GM21526 (cell line): ENCODE measurements at regions not wholly inside any gene's neighbourhood (a gene's known extent, or its start where the extent isn't known, plus 50 kb on each side); places are given as distances from the start of the nearest gene placed in this dataset.

Source experiments
- ATAC-seq: cut with Tn5 transposase; IDR thresholded peaks from one replicate; pipeline ENCODE4 v1.9.1; 2021; ENCODE audit warnings: moderate library complexity; ENCODE audit not compliant: unreplicated experiment, low FRiP score

DNA sequence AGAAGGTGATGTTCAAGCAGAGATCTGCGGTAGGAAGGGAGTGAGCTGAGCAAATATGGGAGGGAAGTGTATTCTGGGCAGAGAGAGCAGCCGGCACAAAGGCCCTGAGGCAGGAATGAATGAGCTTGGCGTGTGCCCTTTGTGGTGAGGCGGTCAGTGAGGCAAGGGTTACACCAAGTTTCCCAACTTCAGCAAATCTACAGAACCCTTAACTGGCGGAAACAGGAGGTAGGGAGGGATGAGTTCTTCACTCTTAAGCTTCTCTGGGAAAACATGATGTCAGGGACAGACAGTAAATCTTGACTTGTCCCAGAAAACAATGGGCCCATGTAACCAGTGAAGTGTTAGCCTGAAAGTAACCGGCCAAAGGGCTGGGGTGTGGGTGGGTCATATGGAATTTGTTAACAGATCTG is 97.1 kb upstream of the PTPN1 start:
- ATAC-seq, result no peak

- no peak for ATAC-seq
Measured at GRCh38 chr20:50415021-50415515, 95.1 kb upstream of the PTPN1 start.

DNA sequence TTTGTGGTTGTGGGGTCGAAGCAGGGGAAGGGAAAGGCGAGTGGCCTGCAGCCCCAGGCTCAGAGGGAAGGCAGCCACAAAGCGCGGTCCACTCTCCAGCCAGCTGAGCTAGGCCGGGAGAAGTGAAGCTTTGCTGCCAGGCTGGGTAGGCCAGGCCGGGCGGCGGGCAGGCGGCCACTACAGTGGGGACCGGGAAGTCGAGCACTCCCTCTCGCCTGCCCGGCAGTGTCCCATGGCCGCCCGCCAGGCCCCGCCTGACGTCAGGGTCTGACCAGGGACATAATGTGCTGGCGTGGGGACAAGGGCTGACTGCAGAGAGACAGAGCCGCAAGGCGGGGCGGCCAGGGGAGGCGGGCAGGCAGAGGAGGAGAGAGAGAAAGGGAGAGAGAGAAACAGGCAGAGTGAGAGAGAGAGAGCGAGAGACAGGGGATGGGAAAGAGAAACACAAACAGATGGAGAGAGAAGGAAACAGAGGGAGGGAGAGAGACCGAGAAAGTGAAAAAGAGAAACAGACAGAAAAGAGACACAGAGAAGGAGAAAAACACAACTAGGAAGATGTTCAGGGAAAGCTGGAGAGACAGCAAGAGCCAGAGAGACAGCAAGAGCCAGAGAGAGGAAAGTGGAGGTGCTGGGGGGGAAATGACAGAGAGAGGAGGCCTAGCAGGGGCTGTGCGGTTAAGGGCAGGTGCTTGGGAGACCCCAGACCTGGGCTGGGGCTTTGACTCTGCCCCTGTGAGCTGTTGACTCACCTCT is 94.5 kb upstream of the PTPN1 start:
- ATAC-seq, result no peak

- no peak for ATAC-seq
Measured at GRCh38 chr20:50416269-50417022, 93.7 kb upstream of the PTPN1 start.

DNA sequence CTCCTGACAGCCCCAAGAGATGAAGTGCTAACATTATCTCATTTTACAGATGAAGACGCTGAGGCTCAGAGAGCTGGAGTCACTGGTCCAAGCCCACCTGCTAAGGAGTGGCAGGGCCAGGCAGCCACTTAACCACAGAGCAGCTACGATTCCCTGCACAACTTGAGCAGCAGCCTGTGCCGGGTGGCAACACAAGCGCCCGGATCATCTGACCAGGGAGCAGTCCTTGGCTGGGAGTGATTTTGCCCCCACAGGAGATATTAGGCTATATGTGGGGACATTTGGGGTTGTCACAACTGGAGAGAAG is 93.2 kb upstream of the PTPN1 start:
- ATAC-seq, result no peak

DNA sequence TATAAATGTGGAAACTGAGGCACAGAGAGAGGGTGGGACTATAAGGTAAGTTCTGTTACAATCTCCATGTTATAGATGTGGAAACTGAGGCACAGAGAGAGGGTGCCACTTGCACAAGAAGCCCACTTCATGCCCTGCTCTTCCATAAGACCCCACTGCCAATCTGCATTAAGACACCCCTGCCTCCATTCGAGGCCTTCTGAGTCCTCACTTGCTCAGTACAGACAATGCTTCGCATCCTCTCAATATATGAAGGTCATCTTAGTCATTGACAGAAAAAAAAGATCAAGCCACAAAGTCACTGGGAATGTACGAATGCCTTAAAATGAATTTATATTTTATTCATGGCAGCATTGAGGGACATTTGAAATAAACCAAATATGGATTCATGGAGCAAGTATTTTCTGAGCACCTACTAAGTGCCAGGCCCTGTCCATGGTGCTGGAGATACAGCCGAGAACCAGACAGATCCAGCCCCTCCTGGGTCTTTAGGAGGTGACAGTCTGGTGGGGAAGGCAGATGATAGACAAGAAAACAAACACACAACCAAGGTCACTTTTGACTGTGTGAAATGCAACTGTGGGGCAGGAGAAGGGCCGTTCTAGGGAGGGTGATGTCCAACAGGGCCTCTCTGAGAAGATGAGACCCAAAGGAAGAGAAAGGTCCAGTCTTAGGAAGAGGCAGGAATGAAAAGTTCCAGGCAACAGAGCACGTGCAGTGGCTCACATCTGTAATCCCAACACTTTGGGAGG is 92.5 kb upstream of the PTPN1 start:
- ATAC-seq, result no peak

DNA sequence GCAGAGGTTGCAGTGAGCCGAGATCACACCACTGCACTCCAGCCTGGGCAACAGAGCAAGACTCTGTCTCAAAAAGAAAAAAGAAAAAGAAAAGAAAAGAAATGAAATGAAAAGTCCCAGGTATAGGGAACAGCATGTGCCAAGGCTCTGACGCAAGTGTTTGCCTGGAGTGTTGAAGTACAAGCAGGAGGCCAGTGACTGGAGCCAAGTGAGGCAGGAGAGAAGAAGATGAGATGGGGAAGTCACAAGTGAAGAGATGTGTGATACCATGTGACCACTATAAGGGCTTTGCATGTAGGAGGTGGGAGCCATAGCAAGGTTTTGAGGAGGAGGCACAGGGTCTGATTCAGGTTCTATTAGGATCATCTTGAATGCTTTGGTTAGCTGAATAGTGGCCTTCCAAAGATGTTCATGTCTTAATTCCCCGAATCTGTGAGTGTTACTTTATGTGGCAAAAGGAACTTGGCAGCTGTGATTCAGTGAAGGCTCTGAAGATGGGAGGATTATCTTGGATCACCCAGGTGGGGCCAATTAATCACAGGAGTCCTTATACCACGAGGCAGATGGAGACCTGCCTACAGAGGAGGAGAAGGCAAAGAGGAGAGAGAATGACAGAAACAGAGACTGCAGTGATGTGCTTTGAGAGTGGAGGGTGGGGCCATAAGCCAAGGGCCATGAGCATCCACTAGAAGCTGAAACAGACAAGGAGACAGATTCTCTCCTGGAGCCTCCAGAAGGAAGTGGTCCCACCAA is 91.1 kb upstream of the PTPN1 start:
- no peak for ATAC-seq

GRCh38 chr20:50420380-50420779 is 89.8 kb upstream of the PTPN1 start:
- ATAC-seq, result no peak

DNA sequence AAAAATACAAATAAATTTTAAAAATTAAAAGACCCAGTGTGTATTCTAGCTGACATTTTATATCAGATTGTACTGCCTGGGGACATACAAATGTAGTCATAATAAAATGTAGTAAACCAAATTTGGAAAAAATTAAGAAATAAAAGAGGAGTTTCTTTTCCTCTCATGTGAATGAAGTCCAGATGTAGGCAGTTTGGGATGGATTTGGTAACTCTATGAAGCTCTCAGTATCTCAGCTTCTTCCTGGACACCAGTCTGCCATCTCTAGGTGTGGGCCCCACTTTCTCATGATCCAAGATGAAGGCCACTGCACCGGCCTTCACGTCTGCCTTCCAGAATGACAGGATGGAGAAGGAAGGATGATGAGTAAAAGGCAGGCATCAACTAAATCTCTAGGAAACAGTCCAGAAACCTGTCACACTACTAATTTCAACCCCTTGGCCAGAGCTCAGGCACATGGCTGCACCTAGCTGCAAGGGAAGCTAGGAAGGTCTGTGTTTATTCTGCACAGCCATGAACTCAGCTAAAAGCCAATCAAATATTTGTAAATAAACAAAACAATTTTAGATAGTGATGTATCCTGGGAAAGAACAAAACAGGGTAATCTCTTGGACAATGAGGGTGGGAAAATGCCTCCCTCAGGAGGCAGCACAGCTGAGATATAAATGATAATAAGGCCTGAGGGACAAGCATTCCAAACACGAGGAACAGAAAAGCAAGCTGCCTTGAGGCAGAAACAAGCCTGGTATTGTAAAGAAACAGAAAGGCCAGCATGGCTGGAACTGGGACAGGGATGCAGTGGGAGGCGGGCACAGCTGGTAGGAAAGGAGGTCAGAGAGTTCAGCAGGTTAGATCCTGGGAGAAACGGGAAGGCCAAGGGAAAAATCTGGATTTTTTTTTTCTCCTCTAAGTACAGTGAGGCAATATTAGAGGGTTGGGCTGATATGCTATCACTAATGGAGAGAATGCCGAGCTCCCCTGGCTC is 88.5 kb upstream of the PTPN1 start:
- no peak for ATAC-seq

DNA sequence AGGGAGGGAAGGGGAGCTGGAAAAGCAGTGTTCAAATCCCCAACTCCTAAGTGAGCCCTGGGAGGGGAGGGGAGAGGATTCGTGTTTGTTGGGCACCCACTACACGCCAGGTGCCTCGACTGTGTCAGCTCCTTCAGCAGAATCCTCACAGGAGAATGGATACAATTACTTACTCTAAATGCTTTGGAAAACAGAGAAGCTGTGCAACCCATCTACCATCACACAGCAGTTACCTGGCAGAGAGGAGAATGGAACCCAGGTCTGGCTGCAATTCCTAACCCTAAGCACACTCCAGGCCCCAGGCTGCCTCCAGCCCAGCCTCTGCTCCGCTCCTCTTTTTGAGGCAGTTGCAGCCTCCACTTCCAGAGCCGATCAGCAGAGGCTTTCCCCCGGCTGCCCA is 86.4 kb upstream of the PTPN1 start:
- no peak for ATAC-seq

- no peak for ATAC-seq
Measured at GRCh38 chr20:50425076-50425475, 85.1 kb upstream of the PTPN1 start.

DNA sequence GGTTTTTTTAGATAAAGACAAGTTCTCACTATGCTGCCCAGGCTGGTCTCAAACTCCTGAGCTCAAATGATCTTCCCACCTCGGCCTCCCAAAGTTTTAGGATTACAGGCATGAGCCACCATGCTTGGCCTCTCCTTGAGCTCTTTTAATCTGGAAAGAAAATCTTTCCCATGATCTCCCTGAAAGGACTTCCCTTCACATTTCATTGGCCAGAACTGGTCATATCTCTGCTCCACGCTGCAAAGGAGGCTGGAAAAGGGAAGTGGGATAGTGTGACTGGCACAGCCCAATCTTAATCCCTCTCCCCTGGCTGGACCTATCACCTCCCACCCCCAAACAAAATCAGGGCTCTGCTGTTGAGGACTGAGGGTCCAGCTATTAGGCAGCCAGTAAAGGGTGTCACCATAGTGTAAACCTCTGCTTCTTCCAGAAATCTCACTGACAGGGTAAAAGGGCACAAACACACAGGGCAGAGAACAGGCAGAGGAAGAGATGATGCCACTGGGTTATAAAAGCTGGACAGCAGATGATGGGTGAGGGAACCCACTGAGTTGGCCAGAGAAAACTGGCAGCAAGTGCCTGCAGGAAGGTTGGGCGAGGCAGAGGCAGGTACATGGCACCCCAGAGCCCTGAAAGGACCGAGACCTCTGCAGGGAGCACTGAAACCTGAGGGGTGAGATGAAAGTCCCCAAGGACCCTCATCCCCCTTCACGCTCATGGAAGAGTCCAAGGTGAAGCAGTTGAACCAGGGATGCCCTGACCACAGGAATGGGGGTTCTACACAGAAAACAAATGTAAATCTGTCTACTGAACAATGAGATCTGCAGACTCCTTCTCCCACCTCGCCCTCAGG is 83.1 kb upstream of the PTPN1 start:
- ATAC-seq, result no peak

GRCh38 chr20:50427719-50428083 is 82.5 kb upstream of the PTPN1 start:
- no peak for ATAC-seq

DNA sequence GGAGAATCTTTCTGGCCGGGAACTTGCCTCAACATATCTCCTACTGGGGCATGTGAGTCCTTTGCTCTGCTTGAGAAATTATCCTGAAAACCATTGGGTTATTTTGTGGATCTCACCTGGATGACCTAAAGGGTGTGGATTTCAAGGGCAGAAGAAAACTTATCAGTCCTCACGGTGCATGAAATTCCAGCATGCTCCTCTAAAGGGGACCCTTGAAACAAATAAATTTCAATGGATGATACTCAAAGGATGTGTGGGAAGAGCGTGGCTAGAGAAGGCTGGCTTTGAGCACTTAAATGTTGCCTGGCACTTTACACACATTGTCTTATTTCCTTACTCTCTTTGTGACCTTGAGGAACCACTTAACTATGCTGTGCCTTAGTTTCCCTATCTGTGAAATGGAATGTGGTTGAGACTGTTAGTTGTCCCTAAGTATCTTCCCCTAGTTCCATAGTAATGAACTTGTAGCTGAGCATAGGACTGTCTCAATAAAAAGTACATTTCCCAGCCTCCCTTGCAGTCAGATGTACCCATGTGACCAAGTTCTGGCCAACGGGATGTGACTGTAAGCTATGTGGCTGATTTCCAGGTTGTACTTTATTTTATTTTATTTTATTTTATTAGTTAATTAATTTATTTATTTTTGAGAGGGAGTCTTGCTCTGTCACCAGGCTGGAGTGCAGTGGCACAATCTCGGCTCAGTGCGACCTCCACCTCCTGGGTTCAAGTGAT is 81.9 kb upstream of the PTPN1 start:
- ATAC-seq, result no peak

DNA sequence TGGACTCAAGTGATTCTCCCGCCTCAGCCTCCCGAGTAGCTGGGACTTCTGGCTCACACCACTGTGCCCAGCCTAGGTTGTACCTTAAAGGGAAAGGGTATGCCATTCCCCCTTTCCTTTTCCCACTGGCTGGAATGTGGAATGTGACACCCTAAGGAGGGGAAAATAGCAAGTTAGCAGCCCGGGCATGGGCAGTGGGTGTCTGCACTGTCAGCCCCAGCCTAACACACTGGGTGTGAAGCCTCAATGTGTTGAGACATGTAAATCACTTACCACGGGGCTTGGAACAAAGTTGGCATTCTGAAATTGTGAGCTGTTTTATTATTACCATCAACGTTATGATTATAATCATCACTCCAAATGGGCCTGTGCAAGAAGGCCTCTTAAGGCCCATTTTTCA is 80.8 kb upstream of the PTPN1 start:
- no peak for ATAC-seq

GRCh38 chr20:50431066-50431450 is 79.1 kb upstream of the PTPN1 start:
- ATAC-seq, result no peak

DNA sequence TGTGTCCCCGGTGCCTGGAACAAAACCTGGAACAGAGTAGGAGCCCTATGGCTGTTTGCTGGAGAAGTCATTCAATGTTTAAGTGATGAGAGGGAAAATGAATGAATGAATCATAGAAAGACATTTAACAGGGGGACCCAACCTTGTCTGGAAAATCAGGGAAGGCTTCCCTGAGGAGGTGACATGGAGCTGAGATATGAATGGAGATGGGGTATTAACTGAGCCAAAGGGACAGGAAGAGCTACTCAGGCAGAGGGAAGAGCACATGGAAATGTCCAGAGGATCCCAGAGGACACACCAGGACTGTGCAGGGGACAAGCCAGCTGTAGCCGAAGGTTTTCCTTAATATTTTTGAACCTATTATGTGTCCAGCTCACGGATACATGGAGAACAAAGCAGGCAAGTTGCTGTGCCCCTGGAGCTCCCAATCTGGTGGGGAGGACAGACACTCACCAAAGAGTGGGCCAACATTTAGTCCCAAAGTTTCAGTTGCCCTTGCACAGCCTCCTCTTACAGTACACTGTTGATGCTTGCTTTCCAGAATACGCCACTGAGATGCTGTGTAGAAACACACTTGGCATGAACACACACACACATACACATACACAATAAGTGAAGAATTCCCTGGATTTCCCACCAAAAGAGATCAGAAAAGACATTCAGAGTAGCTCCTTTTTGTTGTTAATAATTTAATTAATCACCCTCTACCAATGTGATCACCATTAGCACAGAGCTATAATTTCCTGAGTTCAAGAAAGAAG is 77.0 kb upstream of the PTPN1 start:
- no peak for ATAC-seq

- ATAC-seq, result no peak
Measured at GRCh38 chr20:50434321-50434652, 75.9 kb upstream of the PTPN1 start.
